Left renal cortex interstitium (tissue), 4 donors: ENCODE measurements at regions not wholly inside any gene's neighbourhood (a gene's known extent, or its start where the extent isn't known, plus 50 kb on each side); places are given as distances from the start of the nearest gene placed in this dataset.

Source experiments
- DNase-seq, 4 donors: peaks; one replicate each; pipeline ENCODE4 v3.0.0-alpha.2; 2013; ENCODE audit warnings: low read depth in 4 of 4, low spot score in 2 of 4, missing footprints in 1 of 4

DNA sequence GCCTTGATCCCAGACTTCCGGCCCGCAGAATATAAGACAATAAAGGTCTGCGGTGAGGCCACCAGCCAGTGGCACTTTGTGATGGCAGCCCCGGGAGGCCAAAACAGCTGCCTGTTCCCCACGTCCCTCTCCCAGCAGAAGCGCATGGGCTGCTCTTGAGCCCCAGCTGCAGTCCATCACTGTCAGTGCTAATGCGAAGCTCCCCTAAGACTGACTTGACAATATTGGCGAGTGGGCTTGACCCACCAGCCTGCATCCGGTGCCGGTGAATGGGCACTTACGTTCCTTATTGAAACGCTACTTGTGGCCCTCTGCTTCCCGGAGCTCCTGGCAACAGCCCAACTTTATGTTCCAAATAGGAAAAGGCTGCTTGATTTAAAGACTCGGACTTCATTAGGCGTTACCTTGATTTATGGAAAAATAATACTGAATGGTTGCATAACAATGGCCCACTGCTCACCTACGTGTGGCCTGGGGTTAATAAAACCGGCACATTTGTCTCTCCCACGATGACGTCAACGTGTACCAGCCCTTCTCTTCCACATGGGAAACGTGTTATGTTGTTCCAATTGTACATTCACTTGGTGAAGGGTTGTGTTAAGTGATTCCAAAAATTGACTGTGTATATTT is 93.4 kb upstream of the SEPTIN5 start:
- no peak for DNase-seq

DNA sequence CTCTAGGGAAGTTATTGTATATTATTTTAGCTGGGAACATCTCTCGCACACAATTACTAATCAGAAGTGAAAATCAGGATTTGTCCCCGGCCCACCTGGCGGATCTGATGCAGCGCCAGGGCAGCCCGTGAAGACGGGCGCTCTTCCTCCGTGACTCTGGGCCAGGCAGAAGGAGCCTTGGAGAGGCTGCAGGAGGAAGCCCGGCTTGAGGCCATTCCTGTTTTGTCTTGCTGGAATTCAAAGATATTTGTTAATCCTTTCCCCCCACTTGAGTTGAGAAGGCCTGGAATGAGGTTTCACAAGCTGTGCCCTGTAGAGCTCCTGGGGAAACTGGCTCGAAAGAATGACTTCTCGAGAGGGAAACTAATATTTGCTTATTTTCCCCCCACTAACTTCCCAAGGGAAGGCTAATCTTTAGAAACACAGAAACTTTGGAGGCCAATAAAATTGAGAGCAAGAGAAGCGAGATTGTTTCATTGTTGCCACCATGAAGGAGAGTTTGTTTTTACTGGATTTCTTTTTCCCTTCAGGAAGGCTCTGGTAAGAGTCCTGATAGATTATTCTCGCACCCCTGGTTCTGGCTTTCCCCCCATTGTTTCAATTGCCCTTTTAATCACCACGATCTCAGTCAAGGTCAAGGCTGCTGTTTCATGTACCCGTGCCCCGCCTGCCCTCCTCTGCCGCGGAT is 92.8 kb upstream of the SEPTIN5 start:
- no peak for DNase-seq

GRCh38 chr22:19622061-19622441 is 92.3 kb upstream of the SEPTIN5 start:
- no peak for DNase-seq

GRCh38 chr22:19625331-19626041 is 88.8 kb upstream of the SEPTIN5 start:
- no peak for DNase-seq

GRCh38 chr22:19626042-19626587 is 88.2 kb upstream of the SEPTIN5 start:
- no peak for DNase-seq

DNA sequence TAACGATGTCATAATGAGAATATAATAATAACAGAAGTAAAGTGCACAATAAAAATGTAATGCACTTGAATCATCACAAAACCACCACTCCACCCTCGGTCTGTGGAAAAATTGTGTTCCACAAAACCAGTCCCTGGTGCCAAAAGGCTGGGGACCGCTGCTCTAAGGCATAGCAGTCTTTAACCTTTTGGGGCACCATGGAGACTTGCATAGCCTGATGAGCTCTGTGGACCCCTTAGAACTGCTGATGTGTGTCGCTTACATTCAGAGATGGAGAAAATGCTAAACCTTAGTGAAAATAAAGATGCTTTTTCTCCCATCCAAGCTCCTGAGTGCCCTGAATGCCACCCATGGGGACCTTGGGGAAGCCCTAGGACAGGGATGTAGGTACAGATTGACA is 87.6 kb upstream of the SEPTIN5 start:
- no peak for DNase-seq

- no peak for DNase-seq
These were observed 86.1 kb upstream of the SEPTIN5 start for GRCh38 chr22:19628038-19628776.

DNA sequence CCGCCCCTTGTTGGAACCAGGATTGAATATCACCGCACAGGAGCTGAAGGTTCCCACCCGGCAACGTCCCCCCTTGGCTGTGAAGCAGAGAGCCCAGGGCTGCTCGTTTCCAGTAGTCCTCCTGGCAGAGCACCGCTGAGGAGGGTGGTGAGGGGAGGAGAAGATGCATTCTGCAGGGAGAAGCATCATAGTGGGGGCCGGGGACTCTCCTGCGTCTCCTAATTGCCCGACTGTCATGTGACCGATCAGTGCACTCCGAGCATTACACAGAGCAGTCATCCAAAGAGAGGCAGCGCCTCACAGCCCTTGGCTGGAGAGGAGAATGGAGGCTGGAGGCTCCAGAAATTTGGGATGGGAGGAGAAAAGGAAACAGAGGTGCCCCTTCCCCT is 85.0 kb upstream of the SEPTIN5 start:
- DNase-seq: no peak

GRCh38 chr22:19629720-19630419 is 84.4 kb upstream of the SEPTIN5 start:
- DNase-seq: peak in 3 of 4 donors; percentile 64 to 78 (median 70)

DNA sequence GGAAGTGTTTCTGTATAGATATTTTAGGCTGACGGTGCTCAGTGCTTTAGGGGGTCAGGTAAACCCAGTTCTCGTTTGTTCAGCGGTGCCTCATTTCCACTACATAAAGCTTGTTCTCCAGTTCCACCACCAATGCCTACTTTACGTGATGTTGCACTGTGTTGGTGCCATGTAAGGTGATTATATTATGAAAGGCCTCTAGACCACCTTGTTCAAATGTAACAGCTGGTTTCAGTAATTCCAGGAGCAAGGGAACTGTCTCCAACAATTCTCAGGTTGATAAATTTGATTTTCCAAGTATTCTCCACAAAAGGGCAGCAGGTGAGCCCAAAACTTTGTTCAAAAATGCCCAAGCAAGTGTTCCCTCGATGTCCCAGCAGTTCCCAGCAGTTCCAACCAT is 83.7 kb upstream of the SEPTIN5 start:
- no peak for DNase-seq

GRCh38 chr22:19631899-19632667 is 82.2 kb upstream of the SEPTIN5 start:
- DNase-seq: no peak

DNA sequence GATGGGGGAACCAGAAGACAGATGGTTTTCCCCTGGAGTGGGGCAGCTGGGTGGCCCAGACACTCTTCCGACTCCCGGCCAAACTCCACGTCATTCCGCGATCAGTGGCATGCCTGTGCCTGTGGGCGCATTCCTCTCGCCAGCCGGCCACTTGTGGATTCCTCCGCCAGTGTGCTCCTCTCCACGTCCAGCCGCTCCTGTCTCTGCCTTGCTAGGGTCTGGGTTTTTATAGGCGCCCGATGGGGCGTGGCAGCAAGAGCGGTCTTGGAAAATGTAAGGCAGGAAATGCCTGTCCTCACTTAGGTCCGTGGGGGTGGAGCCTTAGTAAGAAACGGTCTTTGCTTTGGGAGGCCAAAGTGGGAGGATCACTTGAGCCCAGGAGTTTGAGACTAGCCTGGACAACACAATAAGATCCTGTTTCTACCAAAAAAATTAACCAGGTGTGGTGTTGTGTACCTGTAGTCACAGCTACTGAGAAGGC is 81.6 kb upstream of the SEPTIN5 start:
- no peak for DNase-seq

GRCh38 chr22:19634226-19634975 is 79.9 kb upstream of the SEPTIN5 start:
- no peak for DNase-seq

GRCh38 chr22:19635644-19636043 is 78.7 kb upstream of the SEPTIN5 start:
- DNase-seq: no peak

GRCh38 chr22:19636696-19637407 is 77.5 kb upstream of the SEPTIN5 start:
- DNase-seq: no peak

DNA sequence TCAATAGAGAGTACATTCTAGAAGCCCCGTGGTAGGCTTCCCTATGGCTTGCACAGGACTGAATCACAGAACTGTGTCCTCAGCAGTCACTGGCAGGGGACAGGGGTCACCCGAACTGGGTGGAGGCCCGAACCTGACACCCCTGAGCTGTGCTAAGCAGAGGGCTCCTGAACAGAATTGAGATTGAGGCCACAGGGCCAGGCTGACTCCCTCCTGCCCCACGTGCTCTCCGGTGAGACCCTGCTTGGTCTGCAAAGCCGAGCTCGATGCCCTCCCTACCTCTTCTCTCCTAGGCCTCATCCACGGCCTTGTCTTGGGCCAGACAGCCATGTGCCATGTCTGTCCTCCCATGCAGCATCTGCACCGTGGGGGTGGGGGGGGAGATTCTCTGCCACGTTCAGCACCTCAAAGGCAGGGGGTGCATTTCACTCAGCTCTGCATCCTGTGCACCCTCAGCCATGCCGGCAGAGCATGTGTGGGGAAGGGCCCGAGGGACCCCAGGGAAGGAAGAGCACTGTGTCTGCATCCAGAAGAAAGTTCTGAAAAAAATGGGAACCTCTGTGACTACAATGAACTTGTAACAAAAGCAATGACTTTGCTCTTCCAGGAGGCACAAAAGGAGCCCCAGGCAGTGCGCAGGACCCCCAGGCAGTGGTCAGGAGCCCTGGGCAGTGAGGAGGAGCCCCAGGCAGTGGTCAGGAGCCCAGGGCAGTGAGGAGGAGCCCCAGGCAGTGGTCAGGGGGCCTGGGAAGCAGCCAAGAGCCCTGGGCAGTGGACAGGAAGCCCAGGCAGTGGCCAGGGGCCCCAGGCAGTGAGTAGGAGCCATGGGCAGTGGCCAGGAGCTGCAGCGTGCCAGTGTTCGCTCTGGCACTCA is 76.7 kb upstream of the SEPTIN5 start:
- no peak for DNase-seq
